BLaER1 treated with 17β-estradiol and CSF1 and Interleukin-3, amounts not matched to agents 10 nM and 100 nM (cell line): ENCODE measurements at regions not wholly inside any gene's neighbourhood (a gene's known extent, or its start where the extent isn't known, plus 50 kb on each side); places are given as distances from the start of the nearest gene placed in this dataset.
A peak's percentile ranks its signal among the peaks of the same experiment; 100 is the strongest.

Experiments
- H3K27ac ChIP-seq, 11 experiments: shearing (Covaris generic); formaldehyde crosslinking; 2 replicates each; pipeline ENCODE4 v1.8.1; 2022
- H3K27me3 ChIP-seq, 11 experiments: shearing (Covaris generic); formaldehyde crosslinking; 2 replicates each; pipeline ENCODE4 v1.8.1; 2022
- H3K36me3 ChIP-seq, 11 experiments: shearing (Covaris generic); formaldehyde crosslinking; 2 replicates each; pipeline ENCODE4 v1.8.1; 2022
- H3K4me1 ChIP-seq, 10 experiments: shearing (Covaris generic); formaldehyde crosslinking; 2 replicates each; pipeline ENCODE4 v1.8.1; 2022
- H3K4me2 ChIP-seq, 11 experiments: shearing (Covaris generic); formaldehyde crosslinking; 2 replicates each; pipeline ENCODE4 v1.8.1; 2022
- H3K4me3 ChIP-seq, 10 experiments: shearing (Covaris generic); formaldehyde crosslinking; 2 replicates each; pipeline ENCODE4 v1.8.1; 2022
- H3K9ac ChIP-seq, 11 experiments: shearing (Covaris generic); formaldehyde crosslinking; 2 replicates each; pipeline ENCODE4 v1.8.1; 2022
- H3K9me3 ChIP-seq, 11 experiments: shearing (Covaris generic); formaldehyde crosslinking; replicated peaks in 1 of 11; 2 replicates each; pipeline ENCODE4 v1.8.1; 2022
- H4K20me1 ChIP-seq, 11 experiments: shearing (Covaris generic); formaldehyde crosslinking; 2 replicates each; pipeline ENCODE4 v1.8.1; 2022
- Cebpa-rat ChIP-seq, 11 experiments: shearing (Covaris generic); IDR thresholded peaks; 2 replicates each; pipeline ENCODE4 v1.8.1; 2022

DNA sequence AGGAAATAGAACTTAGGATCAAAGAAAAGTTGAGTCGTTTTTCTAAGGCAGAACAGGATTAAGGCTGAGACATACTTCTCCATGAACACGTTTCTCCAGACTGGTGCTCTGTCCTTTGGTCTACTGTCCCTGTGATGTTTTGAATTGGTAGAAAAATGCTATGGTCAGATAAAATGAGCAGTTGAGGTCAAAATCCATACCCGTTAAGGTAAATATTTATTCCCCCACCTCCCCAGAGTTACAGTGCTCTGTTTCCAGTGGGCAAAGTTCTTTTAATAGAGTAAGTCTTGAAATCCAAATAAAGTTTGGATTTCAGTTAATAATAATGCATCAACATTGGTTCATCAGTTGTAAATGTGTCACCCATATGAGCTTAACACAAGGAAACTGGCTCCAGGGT lies 74.5 kb downstream of the PTHLH start:
- no peak for TF ChIP-seq Cebpa-rat (IDR thresholded peaks at IDR 0.05)
- Histone ChIP-seq H3K4me1 (no peaks in the 10 kb centered on the region), H3K36me3 (no peaks in the 10 kb centered on the region), H3K4me2 (no peak overlapping the region), H3K9ac (no peak overlapping the region), H3K27ac (no peak overlapping the region), H4K20me1 (no peaks in the 10 kb centered on the region), H3K4me3 (no peak overlapping the region), H3K9me3 (no peaks in the 10 kb centered on the region), H3K27me3 (no peaks in the 10 kb centered on the region)

DNA sequence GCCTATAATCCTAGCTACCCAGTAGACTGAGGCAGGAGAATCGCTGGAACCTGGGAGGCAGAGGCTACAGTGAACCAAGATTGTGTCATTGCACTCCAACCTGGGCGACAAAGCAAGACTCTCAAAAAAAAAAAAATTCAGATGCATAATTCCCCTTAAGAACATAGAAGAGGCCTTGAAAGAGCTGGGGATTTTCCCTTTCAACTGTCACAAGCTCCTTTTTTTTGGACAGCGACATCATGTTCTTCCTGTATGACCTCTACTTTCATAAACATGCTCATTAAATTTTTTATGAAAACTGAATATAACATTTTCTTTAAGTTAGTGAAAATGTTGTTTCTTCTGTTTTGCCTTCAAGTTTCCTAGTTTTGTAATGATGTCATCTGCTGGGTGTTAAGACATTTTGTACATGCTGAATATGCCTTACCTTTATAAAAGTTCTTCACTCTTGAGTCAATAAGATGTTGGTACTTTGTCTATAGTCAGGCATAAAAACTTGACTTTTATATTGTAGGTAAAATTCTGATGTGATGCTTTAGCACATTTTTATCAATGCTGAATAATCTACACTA lies 76.0 kb downstream of the PTHLH start:
- no peaks in the 10 kb centered on the region for H3K36me3 ChIP-seq
- H3K27me3 ChIP-seq = no peaks in the 10 kb centered on the region
- H3K4me3 ChIP-seq = no peak overlapping the region
- H4K20me1 ChIP-seq = no peaks in the 10 kb centered on the region
- no peak for TF ChIP-seq Cebpa-rat (IDR thresholded peaks at IDR 0.05)
- no peaks in the 10 kb centered on the region for H3K9me3 ChIP-seq
- H3K4me2 ChIP-seq = no peak overlapping the region
- no peak overlapping the region for H3K27ac ChIP-seq
- H3K4me1 ChIP-seq = no peaks in the 10 kb centered on the region
- H3K9ac ChIP-seq = no peak overlapping the region

DNA sequence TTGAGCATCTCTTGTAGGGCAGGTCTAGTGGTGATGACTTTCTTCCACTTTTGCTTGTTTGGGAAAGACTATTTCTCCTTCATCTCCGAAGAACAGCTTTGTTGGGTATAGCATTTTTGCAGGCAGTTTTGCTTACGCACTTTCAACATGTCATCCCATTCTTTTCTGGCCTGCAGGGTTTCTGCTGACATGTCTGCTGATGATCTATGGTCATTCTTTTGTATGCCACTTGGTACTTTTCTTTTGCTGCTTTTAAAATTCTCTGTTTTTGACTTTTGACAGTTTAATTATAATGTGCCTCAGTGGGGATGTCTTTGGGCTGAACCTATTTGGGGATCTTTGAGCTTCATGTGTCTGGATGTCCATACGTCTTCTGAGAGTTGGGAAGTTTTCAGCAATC lies 78.2 kb downstream of the PTHLH start:
- no peaks in the 10 kb centered on the region for H3K36me3 ChIP-seq
- H3K4me2 ChIP-seq = no peak overlapping the region
- H3K9ac ChIP-seq = no peak overlapping the region
- H3K27me3 ChIP-seq = no peaks in the 10 kb centered on the region
- H4K20me1 ChIP-seq = no peaks in the 10 kb centered on the region
- H3K9me3 ChIP-seq = no peaks in the 10 kb centered on the region
- no peak for TF ChIP-seq Cebpa-rat (IDR thresholded peaks at IDR 0.05)
- H3K4me3 ChIP-seq = no peak overlapping the region
- H3K4me1 ChIP-seq = no peaks in the 10 kb centered on the region
- H3K27ac ChIP-seq = no peak overlapping the region

DNA sequence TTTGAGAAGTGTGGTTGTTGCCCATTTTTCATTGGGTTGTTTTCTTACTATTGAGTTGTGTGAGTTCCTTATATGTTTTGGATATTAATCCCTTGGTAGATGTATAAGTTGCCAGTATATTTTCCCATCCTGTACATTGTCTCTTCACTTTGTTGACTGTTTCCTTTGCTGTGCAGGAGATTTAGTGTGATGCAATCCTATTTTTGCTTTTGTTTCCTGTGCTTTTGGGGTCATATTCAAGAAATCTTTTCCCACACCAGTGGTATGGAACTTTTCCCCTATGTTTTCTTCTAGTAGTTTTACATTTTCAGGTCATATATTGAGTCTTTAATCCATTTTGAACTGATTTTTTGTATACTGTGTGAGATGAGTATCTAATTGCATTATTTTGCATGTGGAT lies 92.8 kb downstream of the PTHLH start:
- no peak overlapping the region for H3K4me2 ChIP-seq
- H3K9me3 ChIP-seq = peaks cover 3 to 17% (median 11%) of the 10 kb centered on the region in 11 experiments; a peak in 16 of 22 replicates
- H3K4me3 ChIP-seq = no peak overlapping the region
- no peaks in the 10 kb centered on the region for H3K27me3 ChIP-seq
- H4K20me1 ChIP-seq = no peaks in the 10 kb centered on the region
- no peak overlapping the region for H3K9ac ChIP-seq
- TF ChIP-seq Cebpa-rat (IDR thresholded peaks at IDR 0.05) = 0 out of 22 replicates have a peak, but pooled peaks of 1 of the 11 experiments have one; percentile 21
- H3K4me1 ChIP-seq = no peaks in the 10 kb centered on the region
- H3K36me3 ChIP-seq = no peaks in the 10 kb centered on the region
- H3K27ac ChIP-seq = no peak overlapping the region

DNA sequence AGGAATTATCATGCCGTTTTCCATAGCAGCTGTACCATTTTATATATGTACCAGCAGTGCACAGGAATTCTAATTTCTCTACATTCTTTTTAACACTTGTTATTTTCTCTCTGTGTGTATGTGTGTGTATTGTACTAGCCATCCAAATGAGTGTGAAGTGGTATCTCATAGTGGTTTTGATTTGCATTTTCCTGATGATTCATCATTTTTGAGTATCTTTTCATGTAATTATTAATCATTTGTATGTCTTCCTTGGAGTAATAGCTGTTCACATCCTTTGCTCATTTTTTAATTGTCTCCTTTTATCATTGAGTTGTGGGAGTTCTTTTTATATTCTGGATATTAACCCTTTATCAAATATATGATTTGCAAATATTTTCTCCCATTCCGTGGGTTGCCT lies 95.6 kb upstream of the MANSC4 start:
- H3K27me3 ChIP-seq = no peaks in the 10 kb centered on the region
- peaks cover 0 to 10% (median 6%) of the 10 kb centered on the region in 11 experiments; a peak in 4 of 22 replicates for H3K9me3 ChIP-seq
- H3K4me2 ChIP-seq = no peak overlapping the region
- no peak for TF ChIP-seq Cebpa-rat (IDR thresholded peaks at IDR 0.05)
- no peaks in the 10 kb centered on the region for H3K36me3 ChIP-seq
- no peaks in the 10 kb centered on the region for H3K4me1 ChIP-seq
- H3K4me3 ChIP-seq = no peak overlapping the region
- no peaks in the 10 kb centered on the region for H4K20me1 ChIP-seq
- no peak overlapping the region for H3K27ac ChIP-seq
- no peak overlapping the region for H3K9ac ChIP-seq

DNA sequence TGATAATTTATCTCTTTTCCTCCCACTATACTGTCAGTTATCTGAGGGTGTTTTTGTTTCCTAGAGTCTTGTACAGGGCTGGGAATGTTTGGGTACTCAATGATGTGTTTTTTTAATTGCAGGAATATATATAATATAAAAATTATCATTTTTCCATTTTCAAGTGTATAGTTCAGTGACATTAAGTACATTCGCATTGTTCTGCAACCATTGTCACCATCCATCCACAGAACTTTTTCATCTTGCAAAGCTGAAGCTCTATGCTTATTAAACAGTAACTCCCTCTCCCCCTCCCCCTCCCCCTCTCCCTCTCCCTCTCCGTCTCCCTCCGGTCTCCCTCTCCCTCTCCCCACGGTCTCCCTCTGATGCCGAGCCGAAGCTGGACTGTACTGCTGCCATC lies 93.0 kb upstream of the MANSC4 start:
- H3K9me3 ChIP-seq = peaks cover 0 to 10% (median 6%) of the 10 kb centered on the region in 11 experiments; a peak in 4 of 22 replicates
- H3K27me3 ChIP-seq = no peaks in the 10 kb centered on the region
- no peak overlapping the region for H3K4me3 ChIP-seq
- H3K4me2 ChIP-seq = no peak overlapping the region
- no peak overlapping the region for H3K27ac ChIP-seq
- no peaks in the 10 kb centered on the region for H3K36me3 ChIP-seq
- no peak for TF ChIP-seq Cebpa-rat (IDR thresholded peaks at IDR 0.05)
- no peak overlapping the region for H3K9ac ChIP-seq
- no peaks in the 10 kb centered on the region for H3K4me1 ChIP-seq
- H4K20me1 ChIP-seq = no peaks in the 10 kb centered on the region

DNA sequence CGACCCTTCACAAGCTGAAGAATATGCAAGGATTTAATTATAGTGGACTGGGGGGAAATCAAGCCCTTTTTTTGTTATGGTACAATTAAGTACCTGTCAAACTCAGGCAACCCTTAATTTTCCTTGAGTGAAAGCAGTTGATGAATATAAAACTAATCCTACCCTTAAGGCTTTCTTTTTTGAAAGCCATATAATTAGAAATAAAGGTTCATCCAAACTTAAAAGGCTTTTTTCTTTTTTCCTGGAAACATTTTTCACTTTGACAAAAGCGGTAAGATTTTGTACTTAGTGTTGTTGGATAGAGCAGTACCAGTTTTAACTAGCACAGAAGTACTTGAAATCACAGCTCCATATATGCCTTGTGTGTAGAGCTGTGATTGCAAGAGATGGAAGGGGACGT lies 91.9 kb upstream of the MANSC4 start:
- no peaks in the 10 kb centered on the region for H3K4me1 ChIP-seq
- TF ChIP-seq Cebpa-rat (IDR thresholded peaks at IDR 0.05) = no peak
- H3K27me3 ChIP-seq = no peaks in the 10 kb centered on the region
- H3K4me2 ChIP-seq = no peak overlapping the region
- H3K27ac ChIP-seq = no peak overlapping the region
- no peak overlapping the region for H3K9ac ChIP-seq
- no peaks in the 10 kb centered on the region for H3K36me3 ChIP-seq
- H3K9me3 ChIP-seq = peaks cover 0 to 10% (median 6%) of the 10 kb centered on the region in 11 experiments; a peak in 4 of 22 replicates
- H4K20me1 ChIP-seq = no peaks in the 10 kb centered on the region
- H3K4me3 ChIP-seq = no peak overlapping the region

DNA sequence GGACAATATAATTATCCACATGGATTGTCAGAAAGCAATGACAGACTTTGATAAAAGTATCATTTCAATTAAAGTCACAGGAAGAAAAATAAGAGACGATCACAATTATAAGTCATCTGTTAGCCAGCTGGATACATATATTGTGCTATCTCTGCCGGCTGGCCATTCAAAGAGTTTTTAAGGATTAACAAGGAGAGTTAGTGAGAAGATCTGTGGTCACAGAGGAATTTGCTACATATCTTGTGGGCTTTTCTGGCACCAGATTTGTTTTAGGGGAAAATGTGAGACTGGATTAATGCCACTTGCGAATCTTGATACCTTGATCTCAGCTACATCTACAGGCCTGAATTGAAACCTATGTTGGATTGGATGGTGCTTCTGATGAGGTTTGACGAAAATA lies 90.9 kb upstream of the MANSC4 start:
- Histone ChIP-seq H3K4me1 (peaks cover 0 to under 1% (median 0%) of the 10 kb centered on the region in 10 experiments; a peak in 2 of 20 replicates), H3K4me2 (no peak overlapping the region), H3K4me3 (no peak overlapping the region), H3K27ac (no peak overlapping the region), H3K27me3 (no peaks in the 10 kb centered on the region), H3K9me3 (peaks cover 0 to 10% (median 6%) of the 10 kb centered on the region in 11 experiments; a peak in 4 of 22 replicates), H4K20me1 (no peaks in the 10 kb centered on the region), H3K9ac (no peak overlapping the region), H3K36me3 (no peaks in the 10 kb centered on the region)
- TF ChIP-seq Cebpa-rat (IDR thresholded peaks at IDR 0.05) = no peak

DNA sequence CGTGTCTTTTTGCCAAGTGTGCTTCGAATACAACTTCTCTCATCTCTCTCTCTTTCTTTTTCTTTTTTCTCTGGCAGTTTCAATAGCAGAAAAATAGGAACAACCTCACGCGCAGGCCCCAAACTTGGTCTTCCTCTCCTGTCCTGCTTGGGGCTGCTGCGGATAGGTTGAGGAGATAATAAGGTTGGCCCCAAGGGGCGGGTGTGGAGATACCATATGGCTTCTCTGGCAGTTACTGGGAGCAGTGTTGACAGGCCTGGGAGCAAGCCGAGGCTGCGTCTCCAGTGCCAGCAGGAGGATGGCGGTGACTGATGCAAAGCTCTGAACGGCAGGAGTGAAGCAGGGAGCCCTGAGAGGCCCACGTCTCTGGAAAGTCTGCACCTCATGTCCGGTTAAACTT lies 89.5 kb upstream of the MANSC4 start:
- Histone ChIP-seq H3K4me3 (no peak overlapping the region), H3K9ac (no peak overlapping the region), H4K20me1 (no peaks in the 10 kb centered on the region), H3K27me3 (no peaks in the 10 kb centered on the region), H3K4me1 (peaks cover 0 to 10% (median 0%) of the 10 kb centered on the region in 10 experiments; a peak in 4 of 20 replicates), H3K9me3 (peaks cover 0 to 8% (median 5%) of the 10 kb centered on the region in 11 experiments; a peak in 4 of 22 replicates), H3K36me3 (no peaks in the 10 kb centered on the region), H3K4me2 (no peak overlapping the region), H3K27ac (no peak overlapping the region)
- TF ChIP-seq Cebpa-rat (IDR thresholded peaks at IDR 0.05) = no peak

DNA sequence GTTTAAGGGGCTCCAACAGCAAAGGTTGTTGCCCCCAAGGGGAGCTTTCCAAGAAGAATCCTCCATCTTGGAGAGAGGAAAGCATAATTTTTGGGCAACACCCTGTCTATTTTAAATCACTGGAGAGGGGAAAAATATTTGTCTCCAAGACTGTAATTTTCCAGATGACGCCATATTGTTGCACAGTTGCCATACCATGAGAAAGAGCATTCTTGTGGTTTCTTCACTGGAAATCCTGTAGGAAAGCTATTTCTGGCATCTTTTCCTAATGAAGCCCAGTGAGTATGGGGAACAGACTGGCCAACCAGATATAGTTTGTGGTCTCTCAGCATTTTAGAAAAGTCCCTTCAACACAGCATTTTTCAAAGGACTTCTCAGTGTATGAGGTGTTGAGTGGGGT lies 88.1 kb upstream of the MANSC4 start:
- Histone ChIP-seq H3K9ac (no peak overlapping the region), H3K4me1 (peaks cover 0 to 10% (median 0%) of the 10 kb centered on the region in 10 experiments; a peak in 4 of 20 replicates), H3K36me3 (no peaks in the 10 kb centered on the region), H3K9me3 (peaks cover 0 to 4% (median 0%) of the 10 kb centered on the region in 11 experiments; a peak in 2 of 22 replicates), H4K20me1 (no peaks in the 10 kb centered on the region), H3K4me3 (no peak overlapping the region), H3K27ac (no peak overlapping the region), H3K4me2 (no peak overlapping the region), H3K27me3 (no peaks in the 10 kb centered on the region)
- no peak for TF ChIP-seq Cebpa-rat (IDR thresholded peaks at IDR 0.05)
